MM.1S (cell line): ENCODE measurements at regions not wholly inside any gene's neighbourhood (a gene's known extent, or its start where the extent isn't known, plus 50 kb on each side); places are given as distances from the start of the nearest gene placed in this dataset.
"Not testable (repeated sequence)": the region's sequence is repeated elsewhere in the genome, so short reads cannot be mapped to it uniquely, and the experiment has no call there.

Source experiments
- DNase-seq: peaks from one replicate; pipeline ENCODE4 v3.0.0-alpha.2; 2015
- H2AFZ ChIP-seq: fragments of 300-600 bp; sonication (generic); 2 replicates; pipeline ENCODE4 v1.6.0; 2016; ENCODE audit warnings: antibody characterized with exemption, low read length
- H3F3A ChIP-seq: fragments of 300-600 bp; sonication (generic); 2 replicates; pipeline ENCODE4 v1.6.1; 2016; ENCODE audit warnings: mild to moderate bottlenecking, antibody characterized with exemption, low read length, moderate library complexity, mixed read lengths; ENCODE audit not compliant: insufficient read depth
- H3K27ac ChIP-seq: fragments of 300-600 bp; sonication (generic); 2 replicates; pipeline ENCODE4 v1.5.1; 2016; ENCODE audit warnings: mild to moderate bottlenecking, low read length
- H3K27me3 ChIP-seq: fragments of 300-600 bp; sonication (generic); replicated peaks from 2 replicates; pipeline ENCODE4 v1.6.0; 2016; ENCODE audit warnings: low read length; ENCODE audit not compliant: insufficient read depth
- H3K36me3 ChIP-seq: fragments of 300-600 bp; sonication (generic); replicated peaks from 2 replicates; pipeline ENCODE4 v1.6.1; 2016; ENCODE audit warnings: mild to moderate bottlenecking, low read length, mixed read lengths; ENCODE audit not compliant: insufficient read depth
- H3K4me1 ChIP-seq: fragments of 300-600 bp; sonication (generic); 2 replicates; pipeline ENCODE4 v1.6.1; 2016; ENCODE audit warnings: low read length, mixed read lengths
- H3K4me2 ChIP-seq: fragments of 300-600 bp; sonication (generic); 2 replicates; pipeline ENCODE4 v1.6.0; 2016; ENCODE audit warnings: low read depth, low read length
- H3K4me3 ChIP-seq: fragments of 300-600 bp; sonication (generic); 2 replicates; pipeline ENCODE4 v1.5.1; 2016; ENCODE audit warnings: low read length, mixed read lengths
- H3K79me2 ChIP-seq: fragments of 300-600 bp; sonication (generic); 2 replicates; pipeline ENCODE4 v1.6.1; 2016; ENCODE audit warnings: mixed run types, low read length, mixed read lengths
- H3K9ac ChIP-seq: fragments of 300-600 bp; sonication (generic); 2 replicates; pipeline ENCODE4 v1.6.1; 2016; ENCODE audit warnings: low read length, mixed read lengths
- H3K9me2 ChIP-seq: fragments of 300-600 bp; sonication (generic); replicated peaks from 2 replicates; pipeline ENCODE4 v1.6.1; 2016; ENCODE audit warnings: mild to moderate bottlenecking, low read length, mixed read lengths; ENCODE audit not compliant: insufficient read depth
- H3K9me3 ChIP-seq: fragments of 300-600 bp; sonication (generic); replicated peaks from 2 replicates; pipeline ENCODE4 v1.6.1; 2016; ENCODE audit warnings: mild to moderate bottlenecking, low read length, mixed read lengths; ENCODE audit not compliant: insufficient read depth
- H4K20me1 ChIP-seq: fragments of 300-600 bp; sonication (generic); 2 replicates; pipeline ENCODE4 v1.6.1; 2016; ENCODE audit warnings: mild to moderate bottlenecking, low read length, moderate library complexity, mixed read lengths; ENCODE audit not compliant: insufficient read depth
- EZH2 ChIP-seq: fragments of 300-600 bp; sonication (generic); optimal IDR thresholded peaks from 2 replicates; pipeline ENCODE3; 2017; ENCODE audit warnings: low read depth, mild to moderate bottlenecking, antibody characterized with exemption, low read length, mixed read lengths
- EZH2phosphoT487 ChIP-seq: fragments of 300-600 bp; sonication (generic); IDR thresholded peaks from 2 replicates; pipeline ENCODE4 v1.6.1; 2018; ENCODE audit warnings: antibody characterized with exemption, low read length
- TF ChIP-seq, protein P1 (sequence below): fragments of 300-600 bp; sonication (generic); IDR thresholded peaks from 2 replicates; pipeline ENCODE4 v1.5.1; 2016; ENCODE audit warnings: antibody characterized with exemption, low read length, mixed read lengths

DNA sequence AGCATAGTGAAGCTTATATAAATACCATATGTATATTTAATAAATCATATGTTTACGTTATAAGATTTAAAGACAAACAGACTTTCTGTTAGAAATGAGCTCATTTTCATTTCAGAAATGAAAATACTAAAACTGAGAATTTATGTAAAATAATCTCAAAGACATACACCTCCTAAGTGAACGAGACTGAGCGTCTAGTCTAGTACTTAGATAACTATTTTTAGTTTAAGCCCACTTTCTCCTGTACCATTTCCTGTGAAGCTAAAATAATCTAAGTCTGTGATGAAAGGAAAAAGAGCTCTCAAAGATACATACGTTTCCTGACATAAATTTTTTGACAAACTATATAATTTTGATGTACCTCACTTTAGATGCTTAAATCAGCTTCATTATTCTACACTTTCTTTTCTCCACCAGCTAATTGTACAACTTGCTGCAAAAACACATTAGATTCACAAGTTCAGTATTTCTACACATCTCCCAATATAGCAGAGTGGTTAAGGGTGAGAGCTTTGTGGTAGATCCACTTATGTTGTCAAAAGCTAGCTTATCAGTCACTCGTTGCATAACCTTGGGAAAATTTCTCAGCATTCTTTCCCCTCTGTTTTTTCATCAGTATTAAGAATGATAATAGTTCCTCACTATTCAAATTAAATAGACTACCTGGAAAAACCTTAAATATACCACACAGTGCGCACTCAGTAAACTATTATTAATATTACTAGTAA is 703.0 kb downstream of the PLOD2 start:
- no peak overlapping the region for H2AFZ ChIP-seq
- H3K4me1 ChIP-seq: no peaks in the 10 kb centered on the region
- H3K36me3 ChIP-seq: no peaks in the 10 kb centered on the region
- H3K9me2 ChIP-seq: no peaks in the 10 kb centered on the region
- no peaks in the 10 kb centered on the region for H4K20me1 ChIP-seq
- TF ChIP-seq, protein P1, sequence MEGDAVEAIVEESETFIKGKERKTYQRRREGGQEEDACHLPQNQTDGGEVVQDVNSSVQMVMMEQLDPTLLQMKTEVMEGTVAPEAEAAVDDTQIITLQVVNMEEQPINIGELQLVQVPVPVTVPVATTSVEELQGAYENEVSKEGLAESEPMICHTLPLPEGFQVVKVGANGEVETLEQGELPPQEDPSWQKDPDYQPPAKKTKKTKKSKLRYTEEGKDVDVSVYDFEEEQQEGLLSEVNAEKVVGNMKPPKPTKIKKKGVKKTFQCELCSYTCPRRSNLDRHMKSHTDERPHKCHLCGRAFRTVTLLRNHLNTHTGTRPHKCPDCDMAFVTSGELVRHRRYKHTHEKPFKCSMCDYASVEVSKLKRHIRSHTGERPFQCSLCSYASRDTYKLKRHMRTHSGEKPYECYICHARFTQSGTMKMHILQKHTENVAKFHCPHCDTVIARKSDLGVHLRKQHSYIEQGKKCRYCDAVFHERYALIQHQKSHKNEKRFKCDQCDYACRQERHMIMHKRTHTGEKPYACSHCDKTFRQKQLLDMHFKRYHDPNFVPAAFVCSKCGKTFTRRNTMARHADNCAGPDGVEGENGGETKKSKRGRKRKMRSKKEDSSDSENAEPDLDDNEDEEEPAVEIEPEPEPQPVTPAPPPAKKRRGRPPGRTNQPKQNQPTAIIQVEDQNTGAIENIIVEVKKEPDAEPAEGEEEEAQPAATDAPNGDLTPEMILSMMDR: no peak
- TF ChIP-seq EZH2 (no peak), EZH2phosphoT487 (no peak)
- no peaks in the 10 kb centered on the region for H3K9me3 ChIP-seq
- no peaks in the 10 kb centered on the region for H3K79me2 ChIP-seq
- no peak overlapping the region for H3K27ac ChIP-seq
- H3K4me3 ChIP-seq: no peak overlapping the region
- DNase-seq: no peak
- no peak overlapping the region for H3K4me2 ChIP-seq
- no peak overlapping the region for H3K9ac ChIP-seq
- no peaks in the 10 kb centered on the region for H3K27me3 ChIP-seq
- no peaks in the 10 kb centered on the region for H3F3A ChIP-seq

DNA sequence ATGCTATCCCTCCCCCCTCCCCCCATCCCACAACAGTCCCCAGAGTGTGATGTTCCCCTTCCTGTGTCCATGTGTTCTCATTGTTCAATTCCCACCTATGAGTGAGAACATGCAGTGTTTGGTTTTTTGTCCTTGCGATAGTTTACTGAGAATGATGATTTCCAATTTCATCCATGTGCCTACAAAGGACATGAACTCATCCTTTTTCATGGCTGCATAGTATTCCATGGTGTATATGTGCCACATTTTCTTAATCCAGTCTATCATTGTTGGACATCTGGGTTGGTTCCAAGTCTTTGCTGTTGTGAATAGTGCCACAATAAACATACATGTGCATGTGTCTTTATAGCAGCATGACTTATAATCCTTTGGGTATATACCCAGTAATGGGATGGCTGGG is 701.3 kb downstream of the PLOD2 start:
- not testable (repeated sequence) for H3K9me3 ChIP-seq, DNase-seq, H4K20me1 ChIP-seq, H3F3A ChIP-seq, H2AFZ ChIP-seq, H3K4me1 ChIP-seq, H3K9me2 ChIP-seq, H3K4me2 ChIP-seq, H3K9ac ChIP-seq, H3K4me3 ChIP-seq, H3K27me3 ChIP-seq, H3K79me2 ChIP-seq, H3K27ac ChIP-seq, H3K36me3 ChIP-seq

DNA sequence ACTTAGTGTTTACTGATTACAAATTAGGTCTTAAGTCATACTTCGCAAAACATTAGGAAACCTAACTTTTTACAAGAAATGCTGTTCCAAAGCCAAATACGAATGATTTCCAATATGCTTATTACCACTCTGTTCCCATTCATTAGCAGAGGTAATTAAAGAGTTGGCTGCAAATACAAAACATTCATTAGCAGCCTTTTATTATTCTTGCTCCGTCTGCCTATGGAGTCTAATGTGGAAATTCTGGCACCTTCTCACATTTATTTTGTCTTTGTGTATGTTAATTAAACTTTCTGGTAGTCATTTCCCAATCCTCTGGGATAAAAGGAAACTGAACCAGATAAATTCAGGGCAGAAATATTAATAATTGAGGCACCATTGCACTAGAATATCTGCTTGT is 689.0 kb downstream of the PLOD2 start:
- no peaks in the 10 kb centered on the region for H3K27me3 ChIP-seq
- H3K4me2 ChIP-seq: no peak overlapping the region
- no peak overlapping the region for H3K4me3 ChIP-seq
- H3K4me1 ChIP-seq: no peaks in the 10 kb centered on the region
- H3K79me2 ChIP-seq: no peaks in the 10 kb centered on the region
- no peaks in the 10 kb centered on the region for H3K36me3 ChIP-seq
- DNase-seq: no peak
- H3F3A ChIP-seq: no peaks in the 10 kb centered on the region
- H3K9ac ChIP-seq: no peak overlapping the region
- no peak overlapping the region for H3K27ac ChIP-seq
- no peaks in the 10 kb centered on the region for H3K9me3 ChIP-seq
- H3K9me2 ChIP-seq: no peaks in the 10 kb centered on the region
- TF ChIP-seq, protein P1: no peak
- no peak for TF ChIP-seq EZH2
- no peak for TF ChIP-seq EZH2phosphoT487
- H2AFZ ChIP-seq: no peak overlapping the region
- H4K20me1 ChIP-seq: no peaks in the 10 kb centered on the region

DNA sequence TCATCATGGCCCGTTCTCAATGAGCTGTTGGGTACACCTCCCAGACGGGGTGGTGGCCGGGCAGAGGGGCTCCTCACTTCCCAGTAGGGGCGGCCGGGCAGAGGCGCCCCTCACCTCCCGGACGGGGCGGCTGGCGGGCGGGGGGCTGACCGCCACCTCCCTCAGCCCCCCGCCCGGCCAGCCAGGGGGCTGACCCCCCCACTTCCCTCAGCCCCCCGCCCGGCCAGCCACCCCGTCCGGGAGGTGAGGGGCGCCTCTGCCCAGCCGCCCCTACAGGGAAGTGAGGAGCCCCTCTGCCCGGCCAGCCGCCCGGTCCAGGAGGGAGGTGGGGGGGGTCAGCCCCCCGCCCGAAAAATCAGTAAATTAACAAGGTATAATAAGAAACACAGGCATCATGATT is 678.2 kb downstream of the PLOD2 start:
- H4K20me1 ChIP-seq, H3K9ac ChIP-seq, H3K4me3 ChIP-seq, H3K27me3 ChIP-seq, H3K79me2 ChIP-seq, H3F3A ChIP-seq, H3K36me3 ChIP-seq, DNase-seq, H3K4me1 ChIP-seq, H3K9me2 ChIP-seq, H3K27ac ChIP-seq, H3K4me2 ChIP-seq, H3K9me3 ChIP-seq, H2AFZ ChIP-seq: not testable (repeated sequence)
